Endothelial cell of umbilical vein (primary cell): ENCODE measurements at regions not wholly inside any gene's neighbourhood (a gene's known extent, or its start where the extent isn't known, plus 50 kb on each side); places are given as distances from the start of the nearest gene placed in this dataset.

Experiments used
- BruUV-seq: library from RNA; stranded (reverse); fragments of 400-500 nt; replicated peaks from 2 replicates; lab custom pipeline; 2021; lab: Mats Ljungman, UMichigan
- CTCF ChIA-PET: fragments of 300-600, 350-600 bp; sonication (Branson Sonifier 250); formaldehyde crosslinking; loops from one replicate; lab custom pipeline; 2021; ENCODE audit warnings: antibody characterized with exemption, inconsistent platforms; lab: Charles Lee
- POLR2A ChIA-PET: fragments of 300-600, 350-600 bp; sonication (Branson Sonifier 250); formaldehyde crosslinking; loops from one replicate; lab custom pipeline; 2021; ENCODE audit warnings: antibody characterized with exemption, inconsistent platforms; lab: Charles Lee
- DNase-seq: peaks from one replicate; pipeline ENCODE4 v3.0.0-alpha.2; 2011; ENCODE audit warnings: low read depth, low spot score
- FAIRE-seq: peaks from 2 replicates; lab custom pipeline; 2011; peaks lifted over from hg19 to GRCh38; lab: Jason Lieb, UNC
- H2AFZ ChIP-seq: 2 replicates; pipeline ENCODE4 v1.6.0; 2012; ENCODE audit warnings: low read depth, low read length, control low read depth, inconsistent platforms
- H3K27ac ChIP-seq: 2 replicates; pipeline ENCODE4 v1.5.1; 2011; ENCODE audit warnings: low read depth, mild to moderate bottlenecking, control low read depth, low read length, moderate library complexity; ENCODE audit not compliant: insufficient read depth
- H3K27me3 ChIP-seq, 2 experiments: 2 replicates each; pipeline versions ENCODE4 v1.6.0 to v1.6.1; 2011; ENCODE audit warnings: low read length in 2 of 2, mixed read lengths in 1 of 2; ENCODE audit not compliant: control insufficient read depth in 2 of 2, insufficient read depth in 2 of 2
- H3K36me3 ChIP-seq, 2 experiments: 2 replicates in 1 of 2; 3 replicates in 1 of 2; pipeline ENCODE4 v1.5.1; 2011; ENCODE audit warnings: low read length in 2 of 2, mild to moderate bottlenecking in 1 of 2, moderate library complexity in 1 of 2; ENCODE audit not compliant: control insufficient read depth in 2 of 2, insufficient read depth in 2 of 2; ENCODE audit errors: extremely low read depth in 1 of 2
- H3K4me1 ChIP-seq: 3 replicates; pipeline ENCODE4 v1.5.1; 2011; ENCODE audit warnings: mild to moderate bottlenecking, low read length; ENCODE audit not compliant: control insufficient read depth, insufficient read depth; ENCODE audit errors: extremely low read depth
- H3K4me2 ChIP-seq: 2 replicates; pipeline ENCODE4 v1.6.1; 2011; ENCODE audit warnings: low read length, control low read depth, mixed read lengths; ENCODE audit not compliant: insufficient read depth
- H3K4me3 ChIP-seq, 3 experiments: fragments of 200-600 bp in 1 of 3; sonication (generic), shearing (Covaris generic) in 1 of 3; replicated peaks in 1 of 3; 2 replicates each; pipeline ENCODE4 v1.5.1; 2011 to 2016; ENCODE audit warnings: control low read depth in 3 of 3, low read length in 3 of 3, mild to moderate bottlenecking in 2 of 3, inconsistent platforms in 1 of 3, low read depth in 1 of 3, moderate library complexity in 1 of 3; ENCODE audit not compliant: insufficient read depth in 1 of 3
- H3K79me2 ChIP-seq: 2 replicates; pipeline ENCODE4 v1.6.0; 2012; ENCODE audit warnings: low read length, inconsistent platforms; ENCODE audit not compliant: control insufficient read depth, insufficient read depth
- H3K9ac ChIP-seq: replicated peaks from 2 replicates; pipeline ENCODE3; 2011; ENCODE audit warnings: low read length, control low read depth; ENCODE audit not compliant: insufficient read depth; ENCODE audit errors: extremely low read depth
- H3K9me1 ChIP-seq: replicated peaks from 3 replicates; pipeline ENCODE4 v1.6.0; 2011; ENCODE audit warnings: mild to moderate bottlenecking, low read length; ENCODE audit not compliant: control insufficient read depth, insufficient read depth; ENCODE audit errors: extremely low read depth
- H3K9me3 ChIP-seq: replicated peaks from 2 replicates; pipeline ENCODE4 v1.5.1; 2012; ENCODE audit warnings: low read length, inconsistent platforms; ENCODE audit not compliant: control insufficient read depth, insufficient read depth
- H4K20me1 ChIP-seq: replicated peaks from 2 replicates; pipeline ENCODE3; 2011; ENCODE audit warnings: mild to moderate bottlenecking, low read length; ENCODE audit not compliant: control insufficient read depth, insufficient read depth; ENCODE audit errors: extremely low read depth
- CTCF ChIP-seq, 2 donors: IDR thresholded peaks; 1 replicate in 1 of 2; 2 replicates in 1 of 2; pipeline ENCODE4 v1.5.1; 2011; ENCODE audit warnings: low read length in 2 of 2, mild to moderate bottlenecking in 2 of 2, moderate library complexity in 2 of 2, control low read depth in 1 of 2, inconsistent platforms in 1 of 2, low read depth in 1 of 2; ENCODE audit not compliant: insufficient read depth in 1 of 2; ENCODE audit errors: extremely low read depth in 1 of 2
- EZH2 ChIP-seq: IDR thresholded peaks from 2 replicates; pipeline ENCODE4 v1.6.1; 2012; ENCODE audit warnings: borderline replicate concordance, low read depth, mild to moderate bottlenecking, moderate library complexity, low read length, inconsistent platforms; ENCODE audit not compliant: severe bottlenecking
- FOS ChIP-seq: IDR thresholded peaks from 2 replicates; pipeline ENCODE4 v1.6.1; 2011; ENCODE audit warnings: mild to moderate bottlenecking, low read length, moderate library complexity, borderline replicate concordance; ENCODE audit not compliant: insufficient read depth
- GATA2 ChIP-seq: IDR thresholded peaks from 2 replicates; pipeline ENCODE4 v1.7.0; 2011; ENCODE audit warnings: low read depth, mild to moderate bottlenecking, moderate library complexity, mixed read lengths, low read length; ENCODE audit not compliant: insufficient read length, insufficient read depth
- JUN ChIP-seq: IDR thresholded peaks from 2 replicates; pipeline ENCODE4 v1.6.1; 2011; ENCODE audit warnings: borderline replicate concordance, low read depth; ENCODE audit not compliant: insufficient read length, insufficient read depth
- MAX ChIP-seq: IDR thresholded peaks from 2 replicates; pipeline ENCODE4 v1.6.1; 2011; ENCODE audit not compliant: insufficient read depth, insufficient read length
- MYC ChIP-seq: IDR thresholded peaks from one replicate; pipeline ENCODE4 v1.6.1; 2011; ENCODE audit warnings: mild to moderate bottlenecking, low read depth, low read length
- POLR2A ChIP-seq: IDR thresholded peaks from 2 replicates; pipeline ENCODE4 v1.6.1; 2012; ENCODE audit warnings: low read depth, mild to moderate bottlenecking, control low read depth, low read length
- POLR2AphosphoS5 ChIP-seq: IDR thresholded peaks from 2 replicates; pipeline ENCODE4 v1.6.1; 2012; ENCODE audit warnings: low read depth, mild to moderate bottlenecking, control low read depth, low read length, moderate library complexity; ENCODE audit not compliant: insufficient read depth
- dilution Hi-C: fragments of 300-500 bp; cut with MboI; formaldehyde crosslinking; loops from one replicate; pipeline ENCODE4 v1.15.0; 2019; ENCODE audit warnings: low sequenced_read_pairs; ENCODE audit not compliant: extremely low pct_ligation_motif_present
- intact Hi-C: fragments of 100-400 bp; cut with micrococcal nuclease; formaldehyde crosslinking; loops from one replicate; pipeline ENCODE4 v1.10.0; 2022

- no peaks in the 10 kb centered on the region for H3K79me2 ChIP-seq
- no TSS peak for BruUV-seq
- intact Hi-C loops: no loop called here
- ChIA-PET POLR2A (no interaction called here), CTCF (no interaction called here)
- no peak overlapping the region for H3K9ac ChIP-seq
- no peaks in the 10 kb centered on the region for H3K36me3 ChIP-seq
- FAIRE-seq: no peak
- H3K27ac ChIP-seq: no peak overlapping the region
- no peak overlapping the region for H2AFZ ChIP-seq
- TF ChIP-seq EZH2: no peak
- no peak for TF ChIP-seq MAX
- TF ChIP-seq FOS: no peak
- H3K4me3 ChIP-seq: no peak overlapping the region
- no peak overlapping the region for H3K4me2 ChIP-seq
- peaks cover 8% of the 10 kb centered on the region for H3K4me1 ChIP-seq
- no peaks in the 10 kb centered on the region for H4K20me1 ChIP-seq
- H3K9me1 ChIP-seq: no peaks in the 10 kb centered on the region
- dilution Hi-C loops: no loop called here
- DNase-seq: no peak
- no peaks in the 10 kb centered on the region for H3K9me3 ChIP-seq
- no peaks in the 10 kb centered on the region for H3K27me3 ChIP-seq
Observed at GRCh38 chr1:115190540-115191170, 101.4 kb upstream of the TSPAN2 start.

GRCh38 chr1:115189814-115190539 lies 100.7 kb upstream of the TSPAN2 start:
- Histone ChIP-seq H3K4me3 (no peak overlapping the region), H3K27me3 (no peaks in the 10 kb centered on the region), H3K9ac (no peak overlapping the region), H3K9me3 (no peaks in the 10 kb centered on the region), H2AFZ (no peak overlapping the region), H3K4me2 (peak overlapping the region; percentile 18), H3K27ac (peak overlapping the region; percentile 2), H3K79me2 (no peaks in the 10 kb centered on the region), H4K20me1 (no peaks in the 10 kb centered on the region), H3K9me1 (no peaks in the 10 kb centered on the region), H3K36me3 (no peaks in the 10 kb centered on the region), H3K4me1 (peaks cover 8% of the 10 kb centered on the region)
- no TSS peak for BruUV-seq
- intact Hi-C loops: no loop called here
- DNase-seq: no peak
- ChIA-PET CTCF (interaction anchor here (0.7 kb wide), 1 partner anchor 26 kb away, joined by 3 read pairs; no protein-coding TSS in a partner anchor), POLR2A (no interaction called here)
- dilution Hi-C loops: no loop called here
- no peak for TF ChIP-seq GATA2
- TF ChIP-seq JUN: no peak
- no peak for TF ChIP-seq POLR2A
- TF ChIP-seq MAX: no peak
- no peak for TF ChIP-seq EZH2
- TF ChIP-seq POLR2AphosphoS5: no peak
- no peak for TF ChIP-seq CTCF (IDR thresholded peaks at IDR 0.05; ENCODE audit: extremely low read depth in 1 of 2, insufficient read depth in 1 of 2, low read depth in 1 of 2, low read length in 2 of 2)
- no peak for TF ChIP-seq MYC
- no peak for TF ChIP-seq FOS
- FAIRE-seq: no peak
